ENCODE measurements at regions not wholly inside any gene's neighbourhood (a gene's known extent, or its start where the extent isn't known, plus 50 kb on each side); places are given as distances from the start of the nearest gene placed in this dataset.

GRCh38 chr4:136806844-136807243, 725.5 kb downstream of the PCDH18 start:
- TF ChIP-seq GABPA (IDR thresholded peaks at IDR 0.05; ENCODE audit: low read depth) (no peak), SPI1 (IDR thresholded peaks at IDR 0.05; ENCODE audit: borderline replicate concordance, low read depth) (no peak), REST (IDR thresholded peaks at IDR 0.05; ENCODE audit: insufficient replicate concordance, low read depth) (no peak), POLR2AphosphoS5 (IDR thresholded peaks at IDR 0.05; ENCODE audit: low read depth) (no peak)
- TF ChIP-seq, protein P1, sequence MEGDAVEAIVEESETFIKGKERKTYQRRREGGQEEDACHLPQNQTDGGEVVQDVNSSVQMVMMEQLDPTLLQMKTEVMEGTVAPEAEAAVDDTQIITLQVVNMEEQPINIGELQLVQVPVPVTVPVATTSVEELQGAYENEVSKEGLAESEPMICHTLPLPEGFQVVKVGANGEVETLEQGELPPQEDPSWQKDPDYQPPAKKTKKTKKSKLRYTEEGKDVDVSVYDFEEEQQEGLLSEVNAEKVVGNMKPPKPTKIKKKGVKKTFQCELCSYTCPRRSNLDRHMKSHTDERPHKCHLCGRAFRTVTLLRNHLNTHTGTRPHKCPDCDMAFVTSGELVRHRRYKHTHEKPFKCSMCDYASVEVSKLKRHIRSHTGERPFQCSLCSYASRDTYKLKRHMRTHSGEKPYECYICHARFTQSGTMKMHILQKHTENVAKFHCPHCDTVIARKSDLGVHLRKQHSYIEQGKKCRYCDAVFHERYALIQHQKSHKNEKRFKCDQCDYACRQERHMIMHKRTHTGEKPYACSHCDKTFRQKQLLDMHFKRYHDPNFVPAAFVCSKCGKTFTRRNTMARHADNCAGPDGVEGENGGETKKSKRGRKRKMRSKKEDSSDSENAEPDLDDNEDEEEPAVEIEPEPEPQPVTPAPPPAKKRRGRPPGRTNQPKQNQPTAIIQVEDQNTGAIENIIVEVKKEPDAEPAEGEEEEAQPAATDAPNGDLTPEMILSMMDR (IDR thresholded peaks at IDR 0.05; ENCODE audit: insufficient read depth, low read length) = no peak
- DNase-seq (ENCODE audit: low read depth in 1 of 2, low spot score in 1 of 2) = no peak
- Histone ChIP-seq H3K27me3 (ENCODE audit: insufficient read depth, poor library complexity, severe bottlenecking) (no peaks in the 10 kb centered on the region), H3K27ac (replicated peaks) (no peak overlapping the region), H3K4me3 (replicated peaks; ENCODE audit: insufficient read depth, low read length) (no peak overlapping the region)

DNA sequence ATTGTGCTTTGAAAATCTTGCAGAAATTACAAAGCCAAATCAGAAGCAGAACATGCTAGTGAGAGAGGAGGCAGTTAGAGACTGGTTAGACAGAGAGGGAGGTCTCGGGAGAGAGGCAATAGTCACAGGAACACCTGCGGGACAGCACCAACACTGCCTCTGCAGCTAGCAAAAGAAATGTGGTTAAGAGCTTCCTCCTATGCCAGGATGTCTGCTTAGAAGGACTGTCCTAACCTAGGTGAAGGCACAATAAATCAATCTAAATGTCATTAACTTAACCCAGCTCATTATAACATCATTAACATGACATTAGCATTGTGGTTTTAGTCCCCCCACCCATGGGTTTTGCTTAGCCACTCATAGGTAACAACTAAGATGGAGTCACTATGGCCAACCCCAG, 726.7 kb downstream of the PCDH18 start:
- H3K4me3 ChIP-seq (replicated peaks; ENCODE audit: insufficient read depth, low read length) = no peak overlapping the region
- no peaks in the 10 kb centered on the region for H3K27me3 ChIP-seq (ENCODE audit: insufficient read depth, poor library complexity, severe bottlenecking)
- DNase-seq (ENCODE audit: low read depth in 1 of 2, low spot score in 1 of 2) = no peak
- no peak for TF ChIP-seq POLR2AphosphoS5 (IDR thresholded peaks at IDR 0.05; ENCODE audit: low read depth)
- no peak for TF ChIP-seq SPI1 (IDR thresholded peaks at IDR 0.05; ENCODE audit: borderline replicate concordance, low read depth)
- TF ChIP-seq GABPA (IDR thresholded peaks at IDR 0.05; ENCODE audit: low read depth) = no peak
- no peak for TF ChIP-seq REST (IDR thresholded peaks at IDR 0.05; ENCODE audit: insufficient replicate concordance, low read depth)
- TF ChIP-seq, protein P1 (IDR thresholded peaks at IDR 0.05; ENCODE audit: insufficient read depth, low read length) = no peak
- H3K27ac ChIP-seq (replicated peaks) = no peak overlapping the region

GRCh38 chr4:136803433-136803832, 728.9 kb downstream of the PCDH18 start:
- no peaks in the 10 kb centered on the region for H3K27me3 ChIP-seq (ENCODE audit: insufficient read depth, poor library complexity, severe bottlenecking)
- no peak overlapping the region for H3K27ac ChIP-seq (replicated peaks)
- DNase-seq (ENCODE audit: low read depth in 1 of 2, low spot score in 1 of 2) = no peak
- TF ChIP-seq, protein P1 (IDR thresholded peaks at IDR 0.05; ENCODE audit: insufficient read depth, low read length) = no peak
- TF ChIP-seq POLR2AphosphoS5 (IDR thresholded peaks at IDR 0.05; ENCODE audit: low read depth) (no peak), SPI1 (IDR thresholded peaks at IDR 0.05; ENCODE audit: borderline replicate concordance, low read depth) (no peak), GABPA (IDR thresholded peaks at IDR 0.05; ENCODE audit: low read depth) (no peak), REST (IDR thresholded peaks at IDR 0.05; ENCODE audit: insufficient replicate concordance, low read depth) (no peak)
- no peak overlapping the region for H3K4me3 ChIP-seq (replicated peaks; ENCODE audit: insufficient read depth, low read length)

Data from HL-60 (cell line).